Activated naive CD4-positive, alpha-beta T cell (primary cell): ENCODE measurements at regions not wholly inside any gene's neighbourhood (a gene's known extent, or its start where the extent isn't known, plus 50 kb on each side); places are given as distances from the start of the nearest gene placed in this dataset.
A peak's percentile ranks its signal among the peaks of the same experiment; 100 is the strongest.
"Not testable (repeated sequence)": the region's sequence is repeated elsewhere in the genome, so short reads cannot be mapped to it uniquely, and the experiment has no call there.

Source experiments
- DNase-seq, 4 experiments: peaks; one replicate each; lab custom pipeline; 2025; lab: John Stamatoyannopoulos, UW

- DNase-seq: no peak
Observed at GRCh38 chr1:172717722-172718465, 59.0 kb downstream of the FASLG start.

DNA sequence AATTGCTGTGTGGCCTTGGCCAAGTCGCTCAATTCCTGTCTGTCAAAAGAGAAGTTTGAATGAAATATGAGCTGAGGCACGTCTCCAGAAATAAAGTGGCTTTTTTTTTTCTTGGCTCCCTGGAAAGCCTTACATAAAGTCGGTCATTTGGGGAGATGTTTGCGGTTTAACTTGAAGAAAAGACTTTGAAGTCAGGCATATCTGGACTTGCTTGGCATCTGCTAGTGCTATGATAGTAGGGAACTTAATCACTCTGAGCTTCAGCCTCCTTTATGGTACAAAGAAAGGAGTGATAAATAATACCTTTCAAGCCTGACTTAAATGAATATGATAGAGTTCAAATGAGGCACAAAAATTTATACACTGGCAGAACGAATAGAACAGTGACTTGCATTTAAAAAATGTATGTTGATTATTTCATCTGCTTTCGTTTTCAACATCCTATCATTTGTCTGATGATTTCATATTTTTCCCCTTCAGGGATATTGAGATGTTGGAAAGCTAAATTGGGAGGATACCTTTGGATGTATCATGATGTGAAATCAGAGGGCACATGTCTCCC, 60.2 kb downstream of the FASLG start:
- DNase-seq: no peak

DNA sequence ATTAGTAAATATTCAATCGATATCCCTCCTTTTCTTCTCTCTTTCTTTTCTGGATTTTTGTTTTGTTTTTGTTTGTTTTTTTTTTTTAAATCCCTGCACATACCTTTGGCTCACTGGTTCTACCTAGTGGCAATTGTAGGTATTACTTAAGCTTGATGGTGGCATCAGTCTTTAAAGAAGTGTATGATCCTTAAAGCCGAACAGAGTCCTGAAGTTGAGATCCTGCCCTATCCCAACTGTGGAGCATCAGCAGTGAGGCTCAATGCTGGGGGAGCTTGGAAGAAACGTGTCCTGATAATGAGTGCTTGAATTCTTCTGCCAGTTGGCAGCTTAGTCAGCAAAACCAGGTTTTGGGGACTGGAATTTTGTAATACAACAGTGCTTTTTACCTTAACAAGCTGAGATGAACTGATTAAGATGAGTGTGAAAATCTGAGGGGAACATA, 60.8 kb downstream of the FASLG start:
- DNase-seq: no peak

GRCh38 chr1:172720339-172720738, 61.4 kb downstream of the FASLG start:
- DNase-seq: no peak

- no peak for DNase-seq
Observed at GRCh38 chr1:172723251-172723650, 64.3 kb downstream of the FASLG start.

- no peak for DNase-seq
Observed at GRCh38 chr1:172724232-172724631, 65.3 kb downstream of the FASLG start.

GRCh38 chr1:172724765-172725613, 66.1 kb downstream of the FASLG start:
- DNase-seq: no peak

DNA sequence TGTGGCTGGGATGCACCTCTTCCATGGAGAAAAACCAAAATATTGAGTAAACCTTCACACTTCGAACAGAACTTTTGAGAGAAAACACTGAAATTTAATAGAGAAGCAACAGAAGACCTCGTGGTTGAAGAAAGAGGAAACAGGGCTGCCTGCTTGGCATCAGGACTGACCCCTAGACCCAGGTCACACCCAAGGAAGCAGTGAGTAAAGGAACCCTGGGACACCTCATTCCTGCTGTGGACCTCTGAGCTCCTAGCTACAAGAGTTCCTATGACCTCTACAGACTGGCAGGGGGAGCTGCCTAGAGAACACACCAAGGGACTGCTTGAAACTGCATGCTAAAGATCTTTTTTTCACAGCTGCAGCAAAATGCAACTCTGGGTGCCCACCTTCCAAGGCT, 67.8 kb downstream of the FASLG start:
- no peak for DNase-seq

DNA sequence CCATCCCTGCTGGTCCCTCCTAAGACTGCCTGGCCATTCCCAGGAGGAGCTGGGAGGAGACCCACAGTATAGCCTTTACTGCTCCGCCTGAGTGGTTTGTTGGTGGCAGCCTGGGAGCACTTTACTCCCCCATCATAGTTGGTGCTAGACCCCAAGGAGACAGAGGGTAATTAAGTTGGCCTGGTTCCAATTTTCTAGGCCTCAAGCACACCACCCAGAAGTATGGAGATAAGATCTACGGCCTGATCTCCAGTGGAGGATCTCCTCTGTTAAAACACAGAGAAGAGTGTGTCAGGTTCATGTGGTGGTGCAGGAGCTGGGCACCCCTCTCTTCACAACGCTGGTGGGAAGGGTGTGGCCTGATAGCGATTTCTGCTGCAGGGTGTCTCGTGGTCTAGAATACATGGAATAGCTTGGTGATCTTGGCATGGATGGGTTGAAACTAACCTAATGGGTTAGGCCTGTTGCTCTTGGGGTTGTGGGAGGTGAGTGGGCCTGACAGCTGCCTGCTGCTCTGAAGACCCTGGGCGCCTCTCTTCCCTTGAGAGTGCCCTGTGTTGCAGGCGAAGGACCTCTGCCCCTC, 68.5 kb downstream of the FASLG start:
- no peak for DNase-seq

- DNase-seq: no peak
Observed at GRCh38 chr1:172727956-172728603, 69.2 kb downstream of the FASLG start.

DNA sequence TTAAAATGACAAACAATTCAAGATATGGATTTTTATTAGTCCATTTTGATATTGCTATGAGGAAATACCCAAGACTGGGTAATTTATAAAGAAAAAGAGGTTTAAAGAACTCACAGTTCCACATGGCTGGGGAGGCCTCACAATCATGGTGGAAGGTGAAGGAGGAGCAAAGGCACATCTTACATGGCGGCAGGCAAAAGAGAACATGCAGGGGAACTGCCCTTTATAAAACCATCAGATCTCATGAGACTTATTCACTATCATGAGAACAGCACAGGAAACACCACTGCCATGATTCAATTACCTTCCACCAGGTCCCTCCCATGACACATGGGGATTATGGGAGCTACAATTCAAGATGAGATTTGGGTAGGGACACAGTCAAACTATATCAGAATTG, 69.8 kb downstream of the FASLG start:
- not testable (repeated sequence) for DNase-seq

DNA sequence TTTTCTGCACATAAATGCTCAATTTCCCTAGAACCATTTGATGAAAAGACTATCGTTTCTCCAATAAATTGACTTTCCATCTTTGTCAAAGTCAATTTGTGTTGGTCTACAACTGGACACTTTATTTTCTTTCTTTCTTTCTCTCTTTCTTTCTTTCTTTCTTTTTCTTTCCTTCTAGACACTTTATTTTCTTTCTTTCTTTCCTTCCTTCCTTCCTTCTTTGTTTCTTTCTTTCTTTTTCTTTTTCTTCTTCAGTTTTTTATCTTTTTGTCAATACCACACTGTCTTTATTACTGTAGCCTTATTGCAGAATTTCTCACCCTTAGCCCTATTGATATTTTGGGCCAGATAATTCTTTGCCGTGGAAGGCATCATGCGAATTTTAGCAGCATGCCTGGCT, 73.5 kb downstream of the FASLG start:
- DNase-seq: no peak

DNA sequence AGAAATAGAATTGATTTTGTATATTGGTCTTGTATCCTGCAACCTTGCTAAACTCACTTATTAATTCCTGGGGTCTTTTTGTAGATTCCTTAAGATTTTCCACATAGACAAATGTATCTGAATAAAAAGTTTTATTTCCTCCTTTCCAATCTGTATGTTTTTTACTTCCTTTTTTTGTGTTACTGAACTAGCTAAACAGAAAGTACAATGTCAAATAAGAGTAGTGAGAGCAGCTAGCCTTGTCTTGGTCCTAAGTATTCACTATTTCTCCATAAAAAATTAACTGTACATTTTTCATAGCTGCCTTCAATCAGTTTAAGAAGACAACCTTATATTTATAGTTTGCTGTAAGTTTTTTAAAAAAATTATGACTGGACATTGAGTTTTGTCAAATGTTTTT, 74.9 kb downstream of the FASLG start:
- no peak for DNase-seq

GRCh38 chr1:172738389-172738788, 79.5 kb downstream of the FASLG start:
- no peak for DNase-seq

GRCh38 chr1:172742599-172743500, 83.9 kb downstream of the FASLG start:
- DNase-seq: no peak

GRCh38 chr1:172745014-172745413, 86.1 kb downstream of the FASLG start:
- DNase-seq: peak in 1 of 4 experiments; percentile 8

DNA sequence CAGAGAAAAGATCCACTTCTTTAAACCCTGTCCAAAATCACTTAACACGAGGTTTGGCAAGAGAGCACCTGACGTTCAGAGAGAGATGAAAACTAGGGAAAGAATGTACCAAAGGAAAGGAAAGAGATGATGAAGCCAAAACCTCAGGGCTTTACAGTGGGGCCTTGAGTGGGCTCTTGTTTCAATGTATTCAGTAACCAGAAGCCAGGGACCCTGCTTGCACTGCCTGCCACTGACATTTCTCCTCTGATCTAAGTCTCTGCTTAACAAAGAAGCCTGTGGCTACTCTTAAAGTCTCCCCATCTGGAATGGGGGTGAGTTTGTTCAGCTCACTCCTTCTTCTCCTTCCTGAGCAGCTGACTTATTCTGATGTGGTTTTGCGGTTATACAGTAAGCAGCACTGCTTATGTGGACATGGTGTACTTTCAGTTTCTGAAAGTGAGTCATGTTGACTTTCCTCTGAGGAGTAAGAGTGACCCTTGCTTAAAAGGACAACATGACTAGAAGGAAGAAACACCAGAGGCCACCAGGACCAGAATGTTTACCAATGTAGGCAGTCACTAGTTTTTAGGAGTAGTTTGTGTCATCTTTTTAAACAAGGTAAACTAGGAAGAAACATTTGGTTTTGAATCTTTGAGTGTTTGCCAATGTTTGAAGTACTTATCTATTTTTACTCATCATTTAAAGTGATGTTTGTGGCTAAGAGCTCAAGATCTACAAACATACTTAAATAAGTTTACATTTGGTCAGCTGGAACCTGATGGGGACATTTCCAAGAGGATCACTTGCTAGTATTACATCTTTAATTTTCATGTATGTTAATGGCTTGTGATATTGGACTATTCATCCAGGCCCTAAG, 87.4 kb downstream of the FASLG start:
- no peak for DNase-seq

DNA sequence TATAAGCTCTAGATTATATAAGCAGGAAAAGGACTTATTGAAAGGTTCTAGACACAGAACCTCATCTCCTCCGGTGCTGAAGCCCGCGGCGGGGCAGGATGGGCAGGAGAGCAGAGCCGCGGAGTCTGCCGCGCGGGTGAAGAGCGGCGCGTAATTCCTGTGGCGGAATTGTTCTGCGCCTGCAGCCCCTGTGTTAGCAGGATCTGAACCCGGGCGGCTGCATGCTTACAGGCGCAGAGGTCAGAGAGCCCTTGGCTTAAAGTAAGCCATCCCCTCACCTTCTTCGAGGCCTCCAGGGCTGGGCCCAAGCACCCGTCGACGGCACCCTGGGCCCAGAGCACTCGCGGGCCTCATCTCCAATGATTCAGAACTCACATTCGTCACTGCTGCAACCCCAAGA, 89.3 kb downstream of the FASLG start:
- no peak for DNase-seq

DNA sequence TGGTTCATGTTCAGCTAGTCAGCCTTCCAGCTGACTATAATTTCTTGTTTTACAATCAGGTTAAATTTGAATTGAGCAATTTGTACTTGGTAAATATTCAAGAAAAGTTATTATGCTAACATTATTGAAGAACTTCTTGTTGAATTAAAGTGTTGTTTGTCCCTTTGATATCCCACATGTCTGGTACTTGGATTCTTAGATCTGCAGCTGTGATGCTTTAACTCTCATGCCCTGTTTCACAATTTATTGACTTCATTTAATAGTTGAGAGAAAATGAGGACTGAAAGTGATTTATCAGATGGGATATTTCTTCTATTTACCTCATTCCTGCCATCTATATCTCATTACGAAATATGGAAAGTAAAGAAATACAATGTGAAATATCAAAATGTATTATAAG, 92.8 kb downstream of the FASLG start:
- DNase-seq: no peak

GRCh38 chr1:172753964-172754363, 95.1 kb downstream of the FASLG start:
- DNase-seq: no peak
